ENCODE measurements at regions not wholly inside any gene's neighbourhood (a gene's known extent, or its start where the extent isn't known, plus 50 kb on each side); places are given as distances from the start of the nearest gene placed in this dataset.

- Histone ChIP-seq H3K27ac (ENCODE audit: low read depth, low read length) (no peak overlapping the region), H3K4me3 (ENCODE audit: insufficient read depth, low read length) (no peak overlapping the region), H3K27me3 (ENCODE audit: insufficient read depth, low read length) (no peaks in the 10 kb centered on the region), H3K4me2 (ENCODE audit: insufficient read depth, low read length) (no peak overlapping the region), H3K36me3 (ENCODE audit: insufficient read depth, low read length) (no peaks in the 10 kb centered on the region), H4K20me1 (ENCODE audit: insufficient read depth, low read length) (no peaks in the 10 kb centered on the region), H3K4me1 (ENCODE audit: insufficient read depth, low read length) (no peaks in the 10 kb centered on the region), H3K79me2 (ENCODE audit: insufficient read depth, low read length) (no peaks in the 10 kb centered on the region), H3K9me3 (ENCODE audit: low read depth, low read length) (no peaks in the 10 kb centered on the region), H2AFZ (ENCODE audit: low read length) (no peak overlapping the region)
- DNase-seq (ENCODE audit: insufficient read length, low spot score, missing footprints) = no peak
- TF ChIP-seq, protein P1, sequence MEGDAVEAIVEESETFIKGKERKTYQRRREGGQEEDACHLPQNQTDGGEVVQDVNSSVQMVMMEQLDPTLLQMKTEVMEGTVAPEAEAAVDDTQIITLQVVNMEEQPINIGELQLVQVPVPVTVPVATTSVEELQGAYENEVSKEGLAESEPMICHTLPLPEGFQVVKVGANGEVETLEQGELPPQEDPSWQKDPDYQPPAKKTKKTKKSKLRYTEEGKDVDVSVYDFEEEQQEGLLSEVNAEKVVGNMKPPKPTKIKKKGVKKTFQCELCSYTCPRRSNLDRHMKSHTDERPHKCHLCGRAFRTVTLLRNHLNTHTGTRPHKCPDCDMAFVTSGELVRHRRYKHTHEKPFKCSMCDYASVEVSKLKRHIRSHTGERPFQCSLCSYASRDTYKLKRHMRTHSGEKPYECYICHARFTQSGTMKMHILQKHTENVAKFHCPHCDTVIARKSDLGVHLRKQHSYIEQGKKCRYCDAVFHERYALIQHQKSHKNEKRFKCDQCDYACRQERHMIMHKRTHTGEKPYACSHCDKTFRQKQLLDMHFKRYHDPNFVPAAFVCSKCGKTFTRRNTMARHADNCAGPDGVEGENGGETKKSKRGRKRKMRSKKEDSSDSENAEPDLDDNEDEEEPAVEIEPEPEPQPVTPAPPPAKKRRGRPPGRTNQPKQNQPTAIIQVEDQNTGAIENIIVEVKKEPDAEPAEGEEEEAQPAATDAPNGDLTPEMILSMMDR (IDR thresholded peaks at IDR 0.05; ENCODE audit: extremely low read depth, low read depth, low read length) = no peak
Observed at GRCh38 chr9:90538566-90538965, 104.1 kb downstream of the DIRAS2 start.

DNA sequence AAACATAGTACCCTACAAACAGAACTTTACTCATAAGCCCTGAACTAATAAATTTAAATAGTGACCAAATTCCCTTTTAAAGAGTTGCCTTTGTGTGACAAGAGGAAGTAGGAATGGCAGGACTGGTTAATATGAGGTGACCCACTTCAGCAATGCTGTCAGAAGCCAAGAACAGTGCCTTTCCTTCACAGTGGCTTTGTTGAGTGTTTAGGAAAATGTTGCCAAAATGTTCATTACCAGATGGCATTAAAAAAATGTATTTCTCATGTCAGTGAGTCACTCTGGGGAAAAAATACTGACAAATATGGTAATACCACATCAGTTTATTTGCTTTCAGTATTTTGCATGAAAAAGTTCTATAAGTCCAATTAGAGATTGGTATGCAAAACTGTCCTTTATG lies 103.3 kb downstream of the DIRAS2 start:
- TF ChIP-seq, protein P1 (IDR thresholded peaks at IDR 0.05; ENCODE audit: extremely low read depth, low read depth, low read length) = no peak
- Histone ChIP-seq H3K4me3 (ENCODE audit: insufficient read depth, low read length) (no peak overlapping the region), H2AFZ (ENCODE audit: low read length) (no peak overlapping the region), H4K20me1 (ENCODE audit: insufficient read depth, low read length) (no peaks in the 10 kb centered on the region), H3K4me2 (ENCODE audit: insufficient read depth, low read length) (no peak overlapping the region), H3K4me1 (ENCODE audit: insufficient read depth, low read length) (no peaks in the 10 kb centered on the region), H3K9me3 (ENCODE audit: low read depth, low read length) (no peaks in the 10 kb centered on the region), H3K27ac (ENCODE audit: low read depth, low read length) (no peak overlapping the region), H3K27me3 (ENCODE audit: insufficient read depth, low read length) (no peaks in the 10 kb centered on the region), H3K79me2 (ENCODE audit: insufficient read depth, low read length) (no peaks in the 10 kb centered on the region), H3K36me3 (ENCODE audit: insufficient read depth, low read length) (no peaks in the 10 kb centered on the region)
- DNase-seq (ENCODE audit: insufficient read length, low spot score, missing footprints) = no peak

- TF ChIP-seq, protein P1 (IDR thresholded peaks at IDR 0.05; ENCODE audit: extremely low read depth, low read depth, low read length) = no peak
- H3K4me1 ChIP-seq (ENCODE audit: insufficient read depth, low read length) = no peaks in the 10 kb centered on the region
- no peak overlapping the region for H3K4me3 ChIP-seq (ENCODE audit: insufficient read depth, low read length)
- no peaks in the 10 kb centered on the region for H3K36me3 ChIP-seq (ENCODE audit: insufficient read depth, low read length)
- H3K27me3 ChIP-seq (ENCODE audit: insufficient read depth, low read length) = no peaks in the 10 kb centered on the region
- no peaks in the 10 kb centered on the region for H3K9me3 ChIP-seq (ENCODE audit: low read depth, low read length)
- H3K4me2 ChIP-seq (ENCODE audit: insufficient read depth, low read length) = no peak overlapping the region
- H2AFZ ChIP-seq (ENCODE audit: low read length) = no peak overlapping the region
- DNase-seq (ENCODE audit: insufficient read length, low spot score, missing footprints) = no peak
- H3K27ac ChIP-seq (ENCODE audit: low read depth, low read length) = no peak overlapping the region
- H4K20me1 ChIP-seq (ENCODE audit: insufficient read depth, low read length) = no peaks in the 10 kb centered on the region
- H3K79me2 ChIP-seq (ENCODE audit: insufficient read depth, low read length) = no peaks in the 10 kb centered on the region
Observed at GRCh38 chr9:90540734-90541133, 101.9 kb downstream of the DIRAS2 start.

- Histone ChIP-seq H3K79me2 (ENCODE audit: insufficient read depth, low read length) (no peaks in the 10 kb centered on the region), H3K27me3 (ENCODE audit: insufficient read depth, low read length) (no peaks in the 10 kb centered on the region), H3K4me1 (ENCODE audit: insufficient read depth, low read length) (no peaks in the 10 kb centered on the region)
Observed at GRCh38 chr9:90544488-90544887, 98.1 kb downstream of the DIRAS2 start.

More at GRCh38 chr9:90544488-90544887, 98.1 kb downstream of the DIRAS2 start:
- no peak for DNase-seq (ENCODE audit: insufficient read length, low spot score, missing footprints)
- Histone ChIP-seq H3K4me2 (ENCODE audit: insufficient read depth, low read length) (no peak overlapping the region), H2AFZ (ENCODE audit: low read length) (no peak overlapping the region), H3K4me3 (ENCODE audit: insufficient read depth, low read length) (no peak overlapping the region), H4K20me1 (ENCODE audit: insufficient read depth, low read length) (no peaks in the 10 kb centered on the region), H3K9me3 (ENCODE audit: low read depth, low read length) (peaks cover 2% of the 10 kb centered on the region), H3K27ac (ENCODE audit: low read depth, low read length) (no peak overlapping the region), H3K36me3 (ENCODE audit: insufficient read depth, low read length) (no peaks in the 10 kb centered on the region)
- TF ChIP-seq, protein P1 (IDR thresholded peaks at IDR 0.05; ENCODE audit: extremely low read depth, low read depth, low read length) = no peak
